ENCODE measurements at regions not wholly inside any gene's neighbourhood (a gene's known extent, or its start where the extent isn't known, plus 50 kb on each side); places are given as distances from the start of the nearest gene placed in this dataset.

- Histone ChIP-seq H3K9ac (ENCODE audit: control insufficient read depth, insufficient read depth, low read length) (no peak overlapping the region), H3K4me3 (no peak overlapping the region), H2AFZ (ENCODE audit: control insufficient read depth, low read depth, low read length) (no peak overlapping the region), H3K4me2 (ENCODE audit: control insufficient read depth, insufficient read depth) (no peak overlapping the region), H3K4me1 (ENCODE audit: control insufficient read depth, insufficient read depth, low read length) (no peaks in the 10 kb centered on the region), H4K20me1 (ENCODE audit: control insufficient read depth, insufficient read depth) (no peaks in the 10 kb centered on the region), H3K27ac (ENCODE audit: control insufficient read depth, insufficient read depth) (no peak overlapping the region), H3K79me2 (ENCODE audit: control insufficient read depth, insufficient read depth, low read length) (no peaks in the 10 kb centered on the region), H3K9me3 (replicated peaks; ENCODE audit: control insufficient read depth, insufficient read depth, low read length) (no peaks in the 10 kb centered on the region), H3K27me3 (replicated peaks in 1 of 2; ENCODE audit: control insufficient read depth in 2 of 2, insufficient read depth in 2 of 2, low read length in 1 of 2) (peaks cover 0 to 3% of the 10 kb centered on the region in 2 experiments; a peak in 1 of 4 replicates), H3K36me3 (ENCODE audit: control insufficient read depth in 2 of 2, insufficient read depth in 2 of 2, low read length in 1 of 2) (no peaks in the 10 kb centered on the region)
- POLR2A ChIA-PET = no interaction called here
- in situ Hi-C loops (cut with MboI) (no loop called here), intact Hi-C loops (cut with micrococcal nuclease; ENCODE audit: unreplicated experiment) (no loop called here)
- ATAC-seq = no peak
- no peak for FAIRE-seq
- 35% methylated on average over 4 of the region's 4 CpGs for WGBS (ENCODE audit: insufficient coverage, insufficient replicate concordance, low lambda C conversion rate, missing lambda C conversion rate)
- BruUV-seq (replicated peaks) = no TSS peak
- CTCF ChIA-PET = no interaction called here
- RAD21 ChIA-PET (ENCODE audit: unreplicated experiment) = no interaction called here
- SMC1A ChIA-PET (ENCODE audit: uncharacterized antibody, unreplicated experiment) = no interaction called here
- TF ChIP-seq E4F1 (IDR thresholded peaks at IDR 0.05; ENCODE audit: borderline replicate concordance, partially characterized antibody) (no peak), RELB (IDR thresholded peaks at IDR 0.05; ENCODE audit: low read depth) (no peak), ZNF592 (IDR thresholded peaks at IDR 0.05) (no peak), FOXK2 (IDR thresholded peaks at IDR 0.05) (no peak), HSF1 (IDR thresholded peaks at IDR 0.05; ENCODE audit: low read depth, low read length) (no peak), BCL11A (IDR thresholded peaks at IDR 0.05; ENCODE audit: low read depth, low read length) (no peak), PAX8 (IDR thresholded peaks at IDR 0.05) (no peak), MEF2A (IDR thresholded peaks at IDR 0.05; ENCODE audit: insufficient read depth, low read depth, low read length) (no peak), GATAD2B (conservative IDR thresholded peaks at IDR 0.05; ENCODE audit: low read depth) (no peak), NRF1 (conservative IDR thresholded peaks at IDR 0.05; ENCODE audit: low read depth, low read length) (no peak), TCF12 (IDR thresholded peaks at IDR 0.05; ENCODE audit: low read depth, low read length) (no peak), POLR2AphosphoS5 (IDR thresholded peaks at IDR 0.05; ENCODE audit: low read length) (no peak), MAX (IDR thresholded peaks at IDR 0.05; ENCODE audit: low read depth, low read length) (no peak)
- no peak for DNase-seq (ENCODE audit: low read depth, low spot score)
Measured at GRCh38 chr2:118764855-118765254, 82.6 kb downstream of the EN1 start.

Data from GM12878 (cell line).